Hematopoietic multipotent progenitor cell treated with erythropoietin and hydrocortisone succinate and interleukin-3 and kit ligand, for 6 days (in vitro differentiated cells): ENCODE measurements at regions not wholly inside any gene's neighbourhood (a gene's known extent, or its start where the extent isn't known, plus 50 kb on each side); places are given as distances from the start of the nearest gene placed in this dataset.

Source experiments
- DNase-seq: peaks from one replicate; pipeline ENCODE4 v3.0.0-alpha.2; 2015

GRCh38 chr14:84527706-84528105, 1002.2 kb upstream of the FLRT2 start:
- no peak for DNase-seq

DNA sequence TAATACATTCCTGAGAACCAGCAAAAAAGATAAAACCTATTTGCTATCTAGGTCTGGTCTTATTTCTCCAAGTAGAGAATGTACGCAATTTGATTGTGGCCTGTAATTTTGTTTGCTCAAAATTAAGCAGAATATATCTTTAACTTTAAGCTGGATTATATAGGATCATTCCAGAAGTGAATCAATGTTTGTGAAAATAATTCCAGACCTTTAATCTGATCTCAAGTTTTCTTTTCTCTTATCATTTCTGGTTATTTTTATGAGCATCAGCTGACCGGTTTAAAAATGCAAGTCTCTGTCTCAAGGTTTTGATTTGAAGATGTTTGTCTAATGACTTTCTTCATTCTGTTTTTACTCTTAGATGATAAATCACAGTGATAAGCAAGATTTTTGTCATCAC, 997.9 kb upstream of the FLRT2 start:
- DNase-seq: no peak

DNA sequence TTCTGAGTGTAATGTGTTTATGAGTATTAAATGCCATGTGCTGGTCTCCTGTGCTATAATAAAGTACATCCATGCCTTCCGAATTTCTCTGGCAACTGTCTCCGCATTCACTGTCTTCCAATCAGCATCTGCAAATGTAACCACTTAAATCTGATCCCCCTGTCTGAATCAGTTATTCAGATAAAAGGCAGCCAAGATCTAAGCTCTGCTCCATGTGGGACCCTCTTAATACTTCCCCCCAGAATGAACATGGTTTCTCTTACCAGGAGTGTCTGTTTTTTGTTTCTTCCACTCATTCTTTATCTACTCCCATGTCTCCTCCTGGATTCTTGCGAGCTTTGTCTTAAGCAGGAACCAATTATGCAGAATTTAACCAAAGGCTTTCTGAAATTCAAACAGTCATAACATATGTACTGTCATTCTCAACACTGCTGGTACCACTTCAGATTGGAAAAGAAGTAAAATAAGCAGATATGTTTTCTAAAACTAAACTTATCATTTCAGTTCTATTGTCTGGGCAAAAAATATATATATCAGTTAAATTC, 996.7 kb upstream of the FLRT2 start:
- no peak for DNase-seq

- no peak for DNase-seq
Observed at GRCh38 chr14:84533791-84534190, 996.2 kb upstream of the FLRT2 start.

GRCh38 chr14:84535484-84535883, 994.5 kb upstream of the FLRT2 start:
- no peak for DNase-seq

DNA sequence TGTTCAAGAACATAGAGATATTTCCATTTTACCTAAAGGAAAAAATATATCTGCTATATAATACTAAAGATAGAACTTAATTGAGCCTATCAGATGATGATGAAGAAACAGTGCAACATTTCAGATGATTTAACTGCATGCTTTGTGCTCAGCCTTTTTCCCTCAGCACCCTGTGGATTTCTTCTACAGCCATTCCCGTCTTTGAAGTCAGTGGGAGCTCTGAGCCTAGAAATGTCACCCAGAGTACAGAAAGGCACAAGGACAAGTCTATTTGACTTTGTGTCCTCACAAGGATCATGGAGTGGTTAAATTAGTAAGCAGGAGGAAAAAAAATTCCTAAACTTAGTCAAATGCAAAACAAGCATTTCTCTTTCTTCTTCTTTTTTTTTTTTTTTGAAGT, 994.0 kb upstream of the FLRT2 start:
- DNase-seq: no peak

DNA sequence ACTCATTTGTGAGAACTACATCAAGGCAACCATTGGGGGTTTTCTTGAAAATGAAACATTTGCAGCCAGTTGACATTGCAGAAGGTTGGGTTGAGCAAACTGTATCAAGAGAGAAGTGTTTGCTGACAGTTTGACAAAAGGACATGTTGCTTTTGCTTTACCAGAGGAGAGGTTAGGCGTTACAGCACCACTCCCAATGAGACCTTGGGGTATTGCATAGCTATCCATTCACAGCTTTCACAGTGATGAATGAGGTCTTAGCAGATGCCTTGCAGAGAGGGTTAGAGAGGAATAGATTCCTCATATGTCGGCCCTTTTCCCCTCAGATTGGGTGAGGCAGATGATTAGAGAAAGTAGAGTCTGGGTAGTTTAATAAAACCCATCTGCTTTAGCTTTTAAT, 988.9 kb upstream of the FLRT2 start:
- no peak for DNase-seq

DNA sequence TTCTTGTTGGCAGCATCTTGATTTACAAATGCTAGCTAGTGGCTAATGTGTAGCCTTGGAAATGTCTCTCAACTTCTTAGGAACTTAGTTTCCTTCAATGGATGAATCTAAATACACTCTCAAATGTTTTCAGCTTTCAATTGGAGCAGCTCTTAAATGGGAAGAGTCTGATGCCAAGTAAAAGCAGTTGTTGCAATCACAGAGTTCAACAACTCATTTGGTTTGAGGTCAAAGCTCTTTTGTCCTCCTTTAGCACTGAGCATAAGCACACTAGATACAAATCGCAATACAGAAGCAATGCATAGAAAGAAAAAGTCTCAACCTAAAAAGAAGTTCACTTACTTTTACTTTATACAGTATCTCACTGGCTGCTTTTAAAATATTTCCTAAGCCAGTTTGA, 986.1 kb upstream of the FLRT2 start:
- no peak for DNase-seq

GRCh38 chr14:84544486-84545131, 985.3 kb upstream of the FLRT2 start:
- no peak for DNase-seq

- no peak for DNase-seq
Observed at GRCh38 chr14:84546236-84546635, 983.7 kb upstream of the FLRT2 start.

- no peak for DNase-seq
Observed at GRCh38 chr14:84554136-84554535, 975.8 kb upstream of the FLRT2 start.

DNA sequence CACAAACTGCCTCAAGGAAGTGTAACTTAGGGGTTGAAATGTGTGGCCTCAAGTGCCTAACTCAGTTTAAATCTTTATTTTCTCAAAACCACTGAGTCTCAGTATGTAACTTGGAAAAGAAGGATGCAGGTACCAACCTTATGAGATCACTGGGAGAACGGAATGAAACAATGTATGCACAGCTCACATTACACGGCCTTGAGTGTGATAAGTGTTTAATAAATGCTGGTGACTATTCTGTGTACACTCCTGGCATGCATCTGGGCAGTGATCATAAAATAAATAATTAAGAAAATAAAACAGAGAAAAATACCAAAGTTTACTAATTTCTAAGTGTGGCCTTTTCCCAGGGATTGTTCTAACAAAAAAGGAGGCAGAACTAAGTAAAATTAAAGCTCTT, 974.5 kb upstream of the FLRT2 start:
- no peak for DNase-seq

GRCh38 chr14:84566109-84566508, 963.8 kb upstream of the FLRT2 start:
- no peak for DNase-seq

DNA sequence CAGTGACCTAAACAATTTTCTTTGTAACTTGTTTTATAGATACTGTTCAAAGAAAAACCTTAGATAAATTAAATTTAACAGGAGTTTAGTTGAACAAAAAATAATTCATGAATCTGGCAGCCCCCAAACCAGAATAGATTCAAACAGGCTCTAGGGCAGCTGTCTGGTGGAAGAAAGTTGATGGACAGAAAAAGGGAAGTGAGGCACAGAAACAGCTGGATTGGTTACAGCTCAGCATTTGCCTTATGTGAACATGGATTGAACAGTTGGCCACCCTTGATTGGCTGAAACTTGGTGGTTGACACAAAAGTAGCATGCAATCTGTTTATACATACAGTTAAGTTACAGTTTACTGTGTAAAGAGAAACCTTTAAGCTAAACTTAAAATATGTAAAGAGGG, 954.3 kb upstream of the FLRT2 start:
- DNase-seq: no peak

- no peak for DNase-seq
Observed at GRCh38 chr14:84579292-84579691, 950.7 kb upstream of the FLRT2 start.

DNA sequence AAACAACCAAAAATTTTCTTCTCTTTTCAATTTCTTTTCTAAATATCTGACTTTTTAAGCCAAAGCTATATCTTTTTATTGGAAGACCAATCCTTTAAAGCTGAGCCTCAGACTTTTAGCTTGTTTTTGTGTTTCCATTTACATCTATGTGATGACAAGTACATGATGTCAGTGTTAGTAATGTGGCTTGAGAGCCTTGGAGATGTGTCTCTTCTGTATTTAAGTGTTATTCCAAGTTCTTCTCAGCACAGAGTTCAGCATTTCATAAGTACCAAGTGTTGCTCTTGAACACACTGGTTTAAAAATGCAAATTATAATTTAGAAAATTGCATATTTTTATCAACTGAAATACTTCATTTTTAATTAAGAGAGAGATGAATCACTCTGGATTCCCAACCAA, 948.9 kb upstream of the FLRT2 start:
- DNase-seq: no peak

GRCh38 chr14:84584511-84584910, 945.4 kb upstream of the FLRT2 start:
- DNase-seq: no peak

- no peak for DNase-seq
Observed at GRCh38 chr14:84591827-84592445, 938.0 kb upstream of the FLRT2 start.

GRCh38 chr14:84592770-84593169, 937.2 kb upstream of the FLRT2 start:
- DNase-seq: no peak

- no peak for DNase-seq
Observed at GRCh38 chr14:84610086-84610485, 919.9 kb upstream of the FLRT2 start.

DNA sequence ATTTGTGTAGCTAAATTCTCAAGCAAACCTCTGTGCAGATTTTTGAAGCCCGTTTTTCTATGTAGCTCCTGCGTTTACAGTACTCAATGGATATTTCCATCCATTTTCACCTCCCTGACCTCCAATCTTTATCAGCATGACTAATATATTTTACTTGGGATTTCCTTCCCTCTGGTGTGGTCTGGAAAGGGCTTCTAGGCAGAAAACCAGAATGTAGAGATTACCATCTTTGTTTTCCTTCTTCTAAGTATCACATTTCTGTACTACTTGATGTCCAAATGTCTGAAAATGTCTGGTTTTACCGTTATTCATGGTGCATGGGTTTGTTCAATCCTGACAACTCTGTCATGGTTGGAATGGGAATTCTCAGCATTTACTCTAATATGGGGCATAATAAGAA, 907.6 kb upstream of the FLRT2 start:
- no peak for DNase-seq

- DNase-seq: no peak
Observed at GRCh38 chr14:84643446-84643845, 886.5 kb upstream of the FLRT2 start.

DNA sequence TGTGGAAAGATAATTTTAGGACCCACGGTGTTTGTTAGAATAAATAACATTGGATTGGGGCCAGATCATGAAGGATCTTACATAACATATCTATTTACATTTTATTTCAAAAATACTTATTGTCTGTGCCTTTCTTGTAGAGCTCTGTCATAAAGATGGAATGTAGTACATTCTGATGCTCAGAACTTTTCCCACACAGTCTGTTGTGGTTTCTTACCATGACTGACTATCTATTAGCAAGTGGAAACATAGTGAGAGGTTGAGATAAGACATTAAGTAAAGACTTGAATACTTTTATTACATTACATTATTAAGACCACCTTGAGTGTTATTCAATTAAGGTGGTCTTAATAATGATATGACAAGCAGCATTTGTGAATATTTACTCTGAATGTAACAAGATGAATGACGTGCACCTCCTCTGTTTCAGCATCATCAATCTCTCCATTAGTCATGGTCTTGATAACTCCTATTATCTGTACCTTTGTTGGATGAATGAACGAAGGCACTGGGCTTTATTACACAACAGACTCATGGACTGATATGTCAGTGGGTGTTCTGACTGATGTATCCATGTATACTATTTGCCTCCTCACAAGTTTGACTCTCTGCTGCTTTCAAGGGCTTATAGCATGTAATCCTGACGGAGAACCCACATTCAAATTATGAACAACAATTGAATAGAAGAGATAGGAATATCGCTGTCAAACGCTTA, 883.0 kb upstream of the FLRT2 start:
- no peak for DNase-seq

DNA sequence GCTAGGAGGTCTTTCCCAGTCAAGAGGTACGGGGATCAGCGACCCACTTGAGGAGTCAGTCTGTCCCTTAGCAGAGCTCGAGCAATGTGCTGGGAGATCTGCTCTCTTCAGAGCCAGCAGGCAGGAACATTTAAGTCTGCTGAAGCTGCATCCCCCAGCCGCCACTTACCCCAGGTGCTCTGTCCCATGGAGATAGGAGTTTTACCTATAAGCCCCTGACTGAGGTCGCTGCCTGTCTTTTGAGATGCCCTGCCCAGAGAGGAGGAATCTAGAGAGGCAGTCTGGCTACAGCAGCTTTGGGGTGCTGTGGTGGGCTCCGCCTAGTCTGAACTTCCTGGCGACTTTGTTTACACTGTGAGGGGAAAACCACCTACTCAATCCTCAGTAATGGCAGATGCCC, 874.9 kb upstream of the FLRT2 start:
- DNase-seq: no peak
